Adrenal gland (tissue), 5 donors: ENCODE measurements at regions not wholly inside any gene's neighbourhood (a gene's known extent, or its start where the extent isn't known, plus 50 kb on each side); places are given as distances from the start of the nearest gene placed in this dataset.

Experiments
- CTCF ChIP-seq, 6 experiments: fragments of 450-650 bp in 4 of 6; fragments of 200-600 bp in 2 of 6; sonication (generic) in 1 of 6; IDR thresholded peaks; 1 replicate in 5 of 6; 2 replicates in 1 of 6; pipeline versions ENCODE4 v1.5.1 to v1.8.0; 2016 to 2021; ENCODE audit warnings: antibody characterized with exemption in 6 of 6, mild to moderate bottlenecking in 2 of 6, moderate library complexity in 1 of 6
- POLR2A ChIP-seq, 2 donors: fragments of 450-650 bp; IDR thresholded peaks; one replicate each; pipeline ENCODE4 v1.6.1; 2017; ENCODE audit warnings: antibody characterized with exemption in 2 of 2, mild to moderate bottlenecking in 2 of 2, moderate library complexity in 1 of 2
- donor health status: DM: no; HTN: no; CAD: no.

- TF ChIP-seq CTCF (IDR thresholded peaks at IDR 0.05) (no peak), POLR2A (IDR thresholded peaks at IDR 0.05) (no peak)
These were observed 158.5 kb downstream of the KLRB1 start for GRCh38 chr12:9449181-9449580.
